IMR-90 (cell line): ENCODE measurements at regions not wholly inside any gene's neighbourhood (a gene's known extent, or its start where the extent isn't known, plus 50 kb on each side); places are given as distances from the start of the nearest gene placed in this dataset.

Source experiments
- ATAC-seq: fragments of 200-7000 bp; cut with Tn5 transposase; 2 replicates; pipeline ENCODE4 v1.9.1; 2020; ENCODE audit warnings: low read depth, mild to moderate bottlenecking, moderate library complexity
- BruUV-seq: library from RNA; stranded (reverse); fragments of 400-500 nt; replicated peaks from 2 replicates; lab custom pipeline; 2021; lab: Mats Ljungman, UMichigan
- CTCF ChIA-PET: fragments of 300-600 bp; formaldehyde crosslinking; extraction: SDS; loops from one replicate; lab custom pipeline; 2021; ENCODE audit warnings: antibody characterized with exemption; lab: Yijun Ruan, JAX
- POLR2A ChIA-PET: fragments of 300-600 bp; sonication (Branson Sonifier 250); formaldehyde crosslinking; loops from one replicate; lab custom pipeline; 2022; ENCODE audit warnings: antibody characterized with exemption; ENCODE audit not compliant: unreplicated experiment; lab: Charles Lee
- DNase-seq: peaks from one replicate; pipeline ENCODE4 v3.0.0; 2013
- H2AFZ ChIP-seq: replicated peaks from 2 replicates; pipeline ENCODE3; 2013; ENCODE audit warnings: low read length, mild to moderate bottlenecking; ENCODE audit not compliant: poor library complexity
- H2AK5ac ChIP-seq: 2 replicates; pipeline ENCODE4 v1.6.1; 2013; ENCODE audit warnings: low read depth, low read length, inconsistent platforms
- H2AK9ac ChIP-seq: replicated peaks from 2 replicates; pipeline ENCODE3; 2013; ENCODE audit warnings: mild to moderate bottlenecking, low read depth, low read length, moderate library complexity; ENCODE audit not compliant: poor library complexity
- H2BK120ac ChIP-seq: 2 replicates; pipeline ENCODE4 v1.6.1; 2013; ENCODE audit warnings: low read depth, low read length, inconsistent platforms
- H2BK15ac ChIP-seq: 3 replicates; pipeline ENCODE4 v1.6.1; 2013; ENCODE audit warnings: low read depth, low read length, inconsistent platforms
- H2BK20ac ChIP-seq: 2 replicates; pipeline ENCODE4 v1.6.1; 2013; ENCODE audit warnings: low read depth, mild to moderate bottlenecking, inconsistent platforms, low read length, moderate library complexity
- H2BK5ac ChIP-seq: 2 replicates; pipeline ENCODE4 v1.6.1; 2013; ENCODE audit warnings: mild to moderate bottlenecking, low read depth, low read length, inconsistent platforms; ENCODE audit not compliant: poor library complexity, severe bottlenecking
- H3K14ac ChIP-seq: replicated peaks from 2 replicates; pipeline ENCODE4 v1.6.1; 2013; ENCODE audit warnings: low read depth, low read length, inconsistent platforms
- H3K18ac ChIP-seq: 2 replicates; pipeline ENCODE4 v1.6.1; 2013; ENCODE audit warnings: low read depth, low read length, control low read depth
- H3K23ac ChIP-seq: 2 replicates; pipeline ENCODE4 v1.6.1; 2013; ENCODE audit warnings: low read depth, low read length, inconsistent platforms
- H3K27ac ChIP-seq: 2 replicates; pipeline ENCODE4 v1.5.1; 2013; ENCODE audit warnings: mild to moderate bottlenecking, control low read depth, low read length; ENCODE audit not compliant: insufficient read depth
- H3K27me3 ChIP-seq: 2 replicates; pipeline ENCODE4 v1.6.1; 2013; ENCODE audit warnings: low read length; ENCODE audit not compliant: control insufficient read depth, insufficient read depth
- H3K36me3 ChIP-seq: 2 replicates; pipeline ENCODE4 v1.6.1; 2013; ENCODE audit warnings: low read length, mixed read lengths; ENCODE audit not compliant: control insufficient read depth, insufficient read depth
- H3K4ac ChIP-seq: 2 replicates; pipeline ENCODE4 v1.6.1; 2013; ENCODE audit warnings: low read depth, low read length, inconsistent platforms
- H3K4me1 ChIP-seq: 2 replicates; pipeline ENCODE4 v1.6.1; 2013; ENCODE audit warnings: low read length, mixed read lengths; ENCODE audit not compliant: control insufficient read depth, insufficient read depth
- H3K4me2 ChIP-seq: 2 replicates; pipeline ENCODE4 v1.6.1; 2013; ENCODE audit warnings: low read depth, mild to moderate bottlenecking, control low read depth, low read length, moderate library complexity
- H3K4me3 ChIP-seq: 2 replicates; pipeline ENCODE4 v1.5.1; 2013; ENCODE audit warnings: low read depth, mild to moderate bottlenecking, control low read depth, low read length, moderate library complexity; ENCODE audit not compliant: insufficient read depth
- H3K56ac ChIP-seq: 2 replicates; pipeline ENCODE4 v1.6.1; 2013; ENCODE audit warnings: low read length, inconsistent platforms; ENCODE audit not compliant: insufficient read depth; ENCODE audit errors: extremely low read depth
- H3K79me1 ChIP-seq, 2 experiments: 2 replicates each; pipeline ENCODE4 v1.6.1; 2013; ENCODE audit warnings: low read length in 2 of 2, inconsistent platforms in 1 of 2, low read depth in 1 of 2
- H3K9ac ChIP-seq: 2 replicates; pipeline ENCODE4 v1.6.1; 2013; ENCODE audit warnings: low read depth, low read length, control low read depth
- H3K9me1 ChIP-seq: 2 replicates; pipeline ENCODE4 v1.6.1; 2013; ENCODE audit warnings: low read length, inconsistent platforms; ENCODE audit not compliant: insufficient read depth
- H3K9me3 ChIP-seq: 2 replicates; pipeline ENCODE4 v1.6.1; 2013; ENCODE audit warnings: low read length; ENCODE audit not compliant: control insufficient read depth, insufficient read depth
- H4K20me1 ChIP-seq: 2 replicates; pipeline ENCODE4 v1.6.1; 2013; ENCODE audit warnings: low read length, inconsistent platforms; ENCODE audit not compliant: insufficient read depth
- H4K5ac ChIP-seq: 2 replicates; pipeline ENCODE4 v1.6.1; 2013; ENCODE audit warnings: mild to moderate bottlenecking, low read depth, low read length, control low read depth
- H4K8ac ChIP-seq, 2 experiments: 2 replicates each; pipeline ENCODE4 v1.6.1; 2013; ENCODE audit warnings: low read depth in 2 of 2, low read length in 2 of 2, control low read depth in 1 of 2, inconsistent platforms in 1 of 2
- H4K91ac ChIP-seq: 2 replicates; pipeline ENCODE4 v1.6.1; 2013; ENCODE audit warnings: low read depth, low read length, inconsistent platforms; ENCODE audit not compliant: insufficient read depth
- BHLHE40 ChIP-seq: fragments of 150-350 bp; IDR thresholded peaks from 2 replicates; pipeline ENCODE4 v1.6.1; 2016; ENCODE audit warnings: mild to moderate bottlenecking, low read depth, low read length
- CEBPB ChIP-seq: IDR thresholded peaks from 2 replicates; pipeline ENCODE4 v1.6.1; 2012; ENCODE audit warnings: low read depth, low read length, improper control_type of control experiment
- CHD1 ChIP-seq: IDR thresholded peaks from 2 replicates; pipeline ENCODE4 v1.6.1; 2012; ENCODE audit warnings: low read depth, low read length, improper control_type of control experiment
- FOS ChIP-seq: fragments of 150-350 bp; IDR thresholded peaks from 2 replicates; pipeline ENCODE4 v1.6.1; 2016; ENCODE audit warnings: low read depth, low read length
- MAFK ChIP-seq: IDR thresholded peaks from 2 replicates; pipeline ENCODE4 v1.6.1; 2012; ENCODE audit warnings: low read depth, low read length, improper control_type of control experiment
- MAZ ChIP-seq: IDR thresholded peaks from 2 replicates; pipeline ENCODE4 v1.6.1; 2012; ENCODE audit warnings: low read depth, mild to moderate bottlenecking, low read length, improper control_type of control experiment, moderate library complexity, borderline replicate concordance
- MXI1 ChIP-seq: IDR thresholded peaks from 2 replicates; pipeline ENCODE4 v1.6.1; 2012; ENCODE audit warnings: low read depth, mild to moderate bottlenecking, low read length, moderate library complexity, borderline replicate concordance
- NFE2L2 ChIP-seq: fragments of 150-350 bp; IDR thresholded peaks from 2 replicates; pipeline ENCODE4 v1.6.1; 2016; ENCODE audit warnings: low read depth, mild to moderate bottlenecking, low read length
- POLR2A ChIP-seq: IDR thresholded peaks from 2 replicates; pipeline ENCODE4 v1.6.1; 2012; ENCODE audit warnings: mild to moderate bottlenecking, low read depth, low read length
- RAD21 ChIP-seq: IDR thresholded peaks from 2 replicates; pipeline ENCODE4 v1.6.1; 2012; ENCODE audit warnings: low read length, improper control_type of control experiment
- RCOR1 ChIP-seq: IDR thresholded peaks from 2 replicates; pipeline ENCODE4 v1.6.1; 2012; ENCODE audit warnings: mild to moderate bottlenecking, low read length, improper control_type of control experiment; ENCODE audit not compliant: insufficient replicate concordance
- RFX5 ChIP-seq: IDR thresholded peaks from 2 replicates; pipeline ENCODE4 v1.8.0; 2012; ENCODE audit warnings: low read depth, mild to moderate bottlenecking, low read length, moderate library complexity
- SMC3 ChIP-seq: fragments of 150-350 bp; IDR thresholded peaks from 2 replicates; pipeline ENCODE4 v1.6.1; 2016; ENCODE audit warnings: low read depth, mild to moderate bottlenecking, antibody characterized with exemption, low read length, moderate library complexity
- dilution Hi-C: fragments of 300-500 bp; cut with HindIII; formaldehyde crosslinking; loops from one replicate; pipeline ENCODE4 v1.14.3; 2018; ENCODE audit warnings: low sequenced_read_pairs; ENCODE audit not compliant: unreplicated experiment
- in situ Hi-C: fragments of 300-500 bp; cut with MboI; formaldehyde crosslinking; loops from 3 replicates; pipeline ENCODE4 v1.14.3; 2019; ENCODE audit warnings: low sequenced_read_pairs, inconsistent platforms, mixed read lengths
- intact Hi-C: fragments of 100-400 bp; cut with micrococcal nuclease; formaldehyde crosslinking; loops from 2 replicates; pipeline ENCODE4 v1.10.0; 2022
- TF ChIP-seq, protein P1 (sequence below): fragments of 150-350 bp; IDR thresholded peaks from 2 replicates; pipeline ENCODE4 v1.6.1; 2017; ENCODE audit warnings: mild to moderate bottlenecking, antibody characterized with exemption, low read length, low read depth
- TF ChIP-seq, protein P2 (sequence below): conservative IDR thresholded peaks from 2 replicates; pipeline ENCODE4 v1.5.1; 2012; ENCODE audit warnings: mild to moderate bottlenecking, low read depth, low read length, improper control_type of control experiment
- TF ChIP-seq, protein P3 (sequence below): fragments of 150-350 bp; IDR thresholded peaks from 2 replicates; pipeline ENCODE4 v1.6.1; 2016; ENCODE audit warnings: low read depth, mild to moderate bottlenecking, low read length, moderate library complexity, borderline replicate concordance

DNA sequence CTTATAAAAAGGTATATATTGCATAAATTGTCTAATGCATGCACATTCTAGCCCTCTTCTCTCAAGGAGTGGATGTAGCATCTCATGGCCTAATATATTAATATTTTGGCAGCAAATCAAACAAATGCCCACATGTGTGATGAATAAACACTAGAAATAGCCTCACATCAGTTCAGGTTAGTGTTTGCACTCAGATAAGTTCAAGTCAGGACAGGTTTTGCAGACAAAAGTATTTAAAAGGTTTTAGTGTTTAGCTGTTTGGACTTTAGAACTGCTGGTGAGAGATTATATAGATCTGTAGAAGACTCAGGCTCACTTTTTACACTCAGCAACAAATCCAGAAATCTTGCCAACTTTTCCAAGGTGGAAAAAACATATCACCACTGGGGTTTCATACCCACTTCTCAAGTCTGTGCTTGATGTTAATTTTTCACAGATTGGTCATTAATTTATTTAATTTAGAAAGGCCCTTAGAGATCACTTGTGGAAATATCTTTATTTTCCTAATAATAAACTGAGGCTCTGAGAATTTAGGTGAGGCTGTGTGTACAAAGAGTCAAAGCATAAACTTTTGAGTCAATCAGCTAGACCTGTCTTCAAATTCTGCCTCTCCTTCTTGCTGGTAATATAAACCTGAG is 362.6 kb downstream of the GASK1B start:
- Histone ChIP-seq H3K4me2 (no peak overlapping the region), H4K5ac (no peak overlapping the region), H4K20me1 (no peaks in the 10 kb centered on the region), H2AK5ac (no peak overlapping the region), H3K56ac (no peak overlapping the region), H3K36me3 (no peaks in the 10 kb centered on the region), H3K4ac (no peak overlapping the region), H3K9me1 (no peaks in the 10 kb centered on the region), H2BK20ac (no peak overlapping the region), H4K8ac (no peak overlapping the region), H3K9me3 (peaks cover 4% of the 10 kb centered on the region; the same call in 1 of the 2 replicates), H3K27me3 (no peaks in the 10 kb centered on the region), H3K79me1 (no peaks in the 10 kb centered on the region), H3K18ac (no peak overlapping the region), H3K27ac (no peak overlapping the region), H3K23ac (no peak overlapping the region), H3K4me1 (no peaks in the 10 kb centered on the region), H3K14ac (no peak overlapping the region), H4K91ac (no peak overlapping the region), H2BK15ac (no peak overlapping the region), H3K9ac (no peak overlapping the region), H2BK120ac (no peak overlapping the region), H2AFZ (no peak overlapping the region), H3K4me3 (no peak overlapping the region), H2BK5ac (no peak overlapping the region), H2AK9ac (no peak overlapping the region)
- dilution Hi-C loops (no loop called here), in situ Hi-C loops (no loop called here), intact Hi-C loops (no loop called here)
- ChIA-PET CTCF (no interaction called here), POLR2A (no interaction called here)
- TF ChIP-seq MAZ (no peak), BHLHE40 (no peak), NFE2L2 (no peak), MXI1 (no peak), SMC3 (no peak), FOS (no peak), POLR2A (no peak), CHD1 (no peak), RFX5 (no peak), RAD21 (no peak), RCOR1 (no peak), MAFK (no peak), CEBPB (no peak)
- TF ChIP-seq, protein P1, sequence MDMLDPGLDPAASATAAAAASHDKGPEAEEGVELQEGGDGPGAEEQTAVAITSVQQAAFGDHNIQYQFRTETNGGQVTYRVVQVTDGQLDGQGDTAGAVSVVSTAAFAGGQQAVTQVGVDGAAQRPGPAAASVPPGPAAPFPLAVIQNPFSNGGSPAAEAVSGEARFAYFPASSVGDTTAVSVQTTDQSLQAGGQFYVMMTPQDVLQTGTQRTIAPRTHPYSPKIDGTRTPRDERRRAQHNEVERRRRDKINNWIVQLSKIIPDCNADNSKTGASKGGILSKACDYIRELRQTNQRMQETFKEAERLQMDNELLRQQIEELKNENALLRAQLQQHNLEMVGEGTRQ, result no peak
- TF ChIP-seq, protein P2, sequence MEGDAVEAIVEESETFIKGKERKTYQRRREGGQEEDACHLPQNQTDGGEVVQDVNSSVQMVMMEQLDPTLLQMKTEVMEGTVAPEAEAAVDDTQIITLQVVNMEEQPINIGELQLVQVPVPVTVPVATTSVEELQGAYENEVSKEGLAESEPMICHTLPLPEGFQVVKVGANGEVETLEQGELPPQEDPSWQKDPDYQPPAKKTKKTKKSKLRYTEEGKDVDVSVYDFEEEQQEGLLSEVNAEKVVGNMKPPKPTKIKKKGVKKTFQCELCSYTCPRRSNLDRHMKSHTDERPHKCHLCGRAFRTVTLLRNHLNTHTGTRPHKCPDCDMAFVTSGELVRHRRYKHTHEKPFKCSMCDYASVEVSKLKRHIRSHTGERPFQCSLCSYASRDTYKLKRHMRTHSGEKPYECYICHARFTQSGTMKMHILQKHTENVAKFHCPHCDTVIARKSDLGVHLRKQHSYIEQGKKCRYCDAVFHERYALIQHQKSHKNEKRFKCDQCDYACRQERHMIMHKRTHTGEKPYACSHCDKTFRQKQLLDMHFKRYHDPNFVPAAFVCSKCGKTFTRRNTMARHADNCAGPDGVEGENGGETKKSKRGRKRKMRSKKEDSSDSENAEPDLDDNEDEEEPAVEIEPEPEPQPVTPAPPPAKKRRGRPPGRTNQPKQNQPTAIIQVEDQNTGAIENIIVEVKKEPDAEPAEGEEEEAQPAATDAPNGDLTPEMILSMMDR, result no peak
- TF ChIP-seq, protein P3, sequence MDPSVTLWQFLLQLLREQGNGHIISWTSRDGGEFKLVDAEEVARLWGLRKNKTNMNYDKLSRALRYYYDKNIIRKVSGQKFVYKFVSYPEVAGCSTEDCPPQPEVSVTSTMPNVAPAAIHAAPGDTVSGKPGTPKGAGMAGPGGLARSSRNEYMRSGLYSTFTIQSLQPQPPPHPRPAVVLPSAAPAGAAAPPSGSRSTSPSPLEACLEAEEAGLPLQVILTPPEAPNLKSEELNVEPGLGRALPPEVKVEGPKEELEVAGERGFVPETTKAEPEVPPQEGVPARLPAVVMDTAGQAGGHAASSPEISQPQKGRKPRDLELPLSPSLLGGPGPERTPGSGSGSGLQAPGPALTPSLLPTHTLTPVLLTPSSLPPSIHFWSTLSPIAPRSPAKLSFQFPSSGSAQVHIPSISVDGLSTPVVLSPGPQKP, result no peak
- ATAC-seq (no peak), DNase-seq (no peak)
- BruUV-seq, result no TSS peak
